ENCODE measurements at regions not wholly inside any gene's neighbourhood (a gene's known extent, or its start where the extent isn't known, plus 50 kb on each side); places are given as distances from the start of the nearest gene placed in this dataset.

GRCh38 chrX:116290359-116290758 is 119.8 kb downstream of the AGTR2 start:
- Histone ChIP-seq H3K9me3 (ENCODE audit: control insufficient read depth, insufficient read depth, low read depth, low read length) (no peaks in the 10 kb centered on the region), H4K20me1 (ENCODE audit: control insufficient read depth, extremely low read depth, insufficient read depth, low read length) (no peaks in the 10 kb centered on the region), H3K4me3 (replicated peaks in 1 of 4; ENCODE audit: control extremely low read depth in 1 of 4, insufficient read depth in 1 of 4, low read depth in 3 of 4, low read length in 4 of 4) (no peak overlapping the region), H2AFZ (ENCODE audit: low read length) (no peak overlapping the region), H3K4me1 (ENCODE audit: control insufficient read depth, extremely low read depth, insufficient read depth, low read length) (no peaks in the 10 kb centered on the region), H3K27me3 (ENCODE audit: control insufficient read depth, insufficient read depth, low read length) (no peaks in the 10 kb centered on the region), H3K79me2 (ENCODE audit: control insufficient read depth, insufficient read depth, low read length) (no peaks in the 10 kb centered on the region), H3K27ac (ENCODE audit: insufficient read depth, low read length) (no peak overlapping the region), H3K9ac (ENCODE audit: insufficient read depth, low read length) (no peak overlapping the region), H3K4me2 (ENCODE audit: extremely low read depth, insufficient read depth, low read length) (no peak overlapping the region), H3K36me3 (ENCODE audit: control insufficient read depth, insufficient read depth, low read length) (no peaks in the 10 kb centered on the region)
- TF ChIP-seq, protein P1, sequence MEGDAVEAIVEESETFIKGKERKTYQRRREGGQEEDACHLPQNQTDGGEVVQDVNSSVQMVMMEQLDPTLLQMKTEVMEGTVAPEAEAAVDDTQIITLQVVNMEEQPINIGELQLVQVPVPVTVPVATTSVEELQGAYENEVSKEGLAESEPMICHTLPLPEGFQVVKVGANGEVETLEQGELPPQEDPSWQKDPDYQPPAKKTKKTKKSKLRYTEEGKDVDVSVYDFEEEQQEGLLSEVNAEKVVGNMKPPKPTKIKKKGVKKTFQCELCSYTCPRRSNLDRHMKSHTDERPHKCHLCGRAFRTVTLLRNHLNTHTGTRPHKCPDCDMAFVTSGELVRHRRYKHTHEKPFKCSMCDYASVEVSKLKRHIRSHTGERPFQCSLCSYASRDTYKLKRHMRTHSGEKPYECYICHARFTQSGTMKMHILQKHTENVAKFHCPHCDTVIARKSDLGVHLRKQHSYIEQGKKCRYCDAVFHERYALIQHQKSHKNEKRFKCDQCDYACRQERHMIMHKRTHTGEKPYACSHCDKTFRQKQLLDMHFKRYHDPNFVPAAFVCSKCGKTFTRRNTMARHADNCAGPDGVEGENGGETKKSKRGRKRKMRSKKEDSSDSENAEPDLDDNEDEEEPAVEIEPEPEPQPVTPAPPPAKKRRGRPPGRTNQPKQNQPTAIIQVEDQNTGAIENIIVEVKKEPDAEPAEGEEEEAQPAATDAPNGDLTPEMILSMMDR (conservative IDR thresholded peaks at IDR 0.05 in 1 of 2, IDR thresholded peaks at IDR 0.05 in 1 of 2; ENCODE audit: low read depth in 1 of 2, low read length in 2 of 2), result no peak
- no peak for TF ChIP-seq EZH2 (IDR thresholded peaks at IDR 0.05; ENCODE audit: low read length, missing control alignments)
- DNase-seq (ENCODE audit: low read depth in 2 of 2), result peak in 1 of 2 donors; percentile 3

GRCh38 chrX:116292183-116292582 is 121.6 kb downstream of the AGTR2 start:
- no peaks in the 10 kb centered on the region for H3K79me2 ChIP-seq (ENCODE audit: control insufficient read depth, insufficient read depth, low read length)
- no peaks in the 10 kb centered on the region for H3K9me3 ChIP-seq (ENCODE audit: control insufficient read depth, insufficient read depth, low read depth, low read length)
- no peaks in the 10 kb centered on the region for H3K4me1 ChIP-seq (ENCODE audit: control insufficient read depth, extremely low read depth, insufficient read depth, low read length)
- TF ChIP-seq EZH2 (IDR thresholded peaks at IDR 0.05; ENCODE audit: low read length, missing control alignments), result no peak
- TF ChIP-seq, protein P1 (conservative IDR thresholded peaks at IDR 0.05 in 1 of 2, IDR thresholded peaks at IDR 0.05 in 1 of 2; ENCODE audit: low read depth in 1 of 2, low read length in 2 of 2), result no peak
- H3K27me3 ChIP-seq (ENCODE audit: control insufficient read depth, insufficient read depth, low read length), result no peaks in the 10 kb centered on the region
- H2AFZ ChIP-seq (ENCODE audit: low read length), result no peak overlapping the region
- H3K36me3 ChIP-seq (ENCODE audit: control insufficient read depth, insufficient read depth, low read length), result no peaks in the 10 kb centered on the region
- no peak overlapping the region for H3K9ac ChIP-seq (ENCODE audit: insufficient read depth, low read length)
- no peaks in the 10 kb centered on the region for H4K20me1 ChIP-seq (ENCODE audit: control insufficient read depth, extremely low read depth, insufficient read depth, low read length)
- H3K4me3 ChIP-seq (replicated peaks in 1 of 4; ENCODE audit: control extremely low read depth in 1 of 4, insufficient read depth in 1 of 4, low read depth in 3 of 4, low read length in 4 of 4), result no peak overlapping the region
- H3K4me2 ChIP-seq (ENCODE audit: extremely low read depth, insufficient read depth, low read length), result no peak overlapping the region
- H3K27ac ChIP-seq (ENCODE audit: insufficient read depth, low read length), result no peak overlapping the region
- no peak for DNase-seq (ENCODE audit: low read depth in 2 of 2)

- Histone ChIP-seq H3K36me3 (ENCODE audit: control insufficient read depth, insufficient read depth, low read length) (no peaks in the 10 kb centered on the region), H3K4me2 (ENCODE audit: extremely low read depth, insufficient read depth, low read length) (no peak overlapping the region), H3K27ac (ENCODE audit: insufficient read depth, low read length) (no peak overlapping the region), H3K9me3 (ENCODE audit: control insufficient read depth, insufficient read depth, low read depth, low read length) (no peaks in the 10 kb centered on the region), H2AFZ (ENCODE audit: low read length) (no peak overlapping the region), H3K79me2 (ENCODE audit: control insufficient read depth, insufficient read depth, low read length) (no peaks in the 10 kb centered on the region), H3K4me1 (ENCODE audit: control insufficient read depth, extremely low read depth, insufficient read depth, low read length) (no peaks in the 10 kb centered on the region), H3K9ac (ENCODE audit: insufficient read depth, low read length) (no peak overlapping the region), H3K4me3 (replicated peaks in 1 of 4; ENCODE audit: control extremely low read depth in 1 of 4, insufficient read depth in 1 of 4, low read depth in 3 of 4, low read length in 4 of 4) (no peak overlapping the region), H3K27me3 (ENCODE audit: control insufficient read depth, insufficient read depth, low read length) (no peaks in the 10 kb centered on the region), H4K20me1 (ENCODE audit: control insufficient read depth, extremely low read depth, insufficient read depth, low read length) (no peaks in the 10 kb centered on the region)
- TF ChIP-seq, protein P1 (conservative IDR thresholded peaks at IDR 0.05 in 1 of 2, IDR thresholded peaks at IDR 0.05 in 1 of 2; ENCODE audit: low read depth in 1 of 2, low read length in 2 of 2), result no peak
- TF ChIP-seq EZH2 (IDR thresholded peaks at IDR 0.05; ENCODE audit: low read length, missing control alignments), result no peak
- no peak for DNase-seq (ENCODE audit: low read depth in 2 of 2)
Observed at GRCh38 chrX:116298956-116299355, 128.4 kb downstream of the AGTR2 start.
